Omental fat pad (tissue), 3 donors: ENCODE measurements at regions not wholly inside any gene's neighbourhood (a gene's known extent, or its start where the extent isn't known, plus 50 kb on each side); places are given as distances from the start of the nearest gene placed in this dataset.

Source experiments
- ATAC-seq: fragments of 150-250 bp; one replicate; pipeline ENCODE4 v1.9.1; 2016; ENCODE audit warnings: mild to moderate bottlenecking, moderate library complexity; ENCODE audit not compliant: low FRiP score
- DNase-seq: peaks from one replicate; pipeline ENCODE4 v3.0.0-alpha.2; 2019; ENCODE audit warnings: low spot score
- TF ChIP-seq, protein P1 (sequence below), 3 donors: fragments of 450-650 bp; IDR thresholded peaks; one replicate each; pipeline ENCODE4 v1.5.1; 2016 to 2017; ENCODE audit warnings: antibody characterized with exemption in 3 of 3, mild to moderate bottlenecking in 3 of 3, moderate library complexity in 2 of 3

DNA sequence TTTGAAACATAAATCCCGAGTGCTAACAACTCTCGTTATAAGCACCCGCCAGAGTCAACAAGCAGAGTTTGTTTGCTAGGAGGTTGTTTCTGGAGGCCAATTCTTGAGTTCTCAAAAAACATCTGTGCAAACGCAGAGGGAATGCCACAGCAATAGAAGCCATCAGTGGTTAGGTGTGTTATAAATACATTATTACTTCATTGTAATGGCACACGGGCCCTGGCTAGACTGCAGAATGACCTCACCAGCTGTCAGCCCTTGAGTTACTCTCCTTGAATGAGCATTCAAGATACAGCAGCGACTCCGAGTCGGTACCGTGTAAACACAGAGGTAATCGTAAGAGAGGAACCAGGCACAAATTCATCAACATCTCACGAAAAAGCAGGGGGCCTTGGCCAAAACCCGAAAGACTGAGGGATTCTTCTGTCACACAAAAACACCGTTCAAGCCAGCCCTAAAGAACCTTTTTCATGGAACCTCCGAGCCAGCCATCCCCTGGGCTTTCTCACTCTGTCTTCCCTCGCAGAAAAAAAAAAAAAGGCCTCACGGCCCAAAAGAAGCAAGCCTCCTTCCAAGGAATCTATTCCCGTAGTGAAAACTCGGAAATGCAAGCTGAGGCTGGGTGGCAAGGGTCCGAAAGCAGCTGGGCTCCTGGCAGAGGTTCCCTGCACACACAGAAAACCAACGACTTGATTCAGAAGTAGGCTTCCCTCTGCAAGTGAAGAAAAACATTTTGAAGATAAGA is 133.7 kb upstream of the MEIS1 start:
- ATAC-seq, result no peak

DNA sequence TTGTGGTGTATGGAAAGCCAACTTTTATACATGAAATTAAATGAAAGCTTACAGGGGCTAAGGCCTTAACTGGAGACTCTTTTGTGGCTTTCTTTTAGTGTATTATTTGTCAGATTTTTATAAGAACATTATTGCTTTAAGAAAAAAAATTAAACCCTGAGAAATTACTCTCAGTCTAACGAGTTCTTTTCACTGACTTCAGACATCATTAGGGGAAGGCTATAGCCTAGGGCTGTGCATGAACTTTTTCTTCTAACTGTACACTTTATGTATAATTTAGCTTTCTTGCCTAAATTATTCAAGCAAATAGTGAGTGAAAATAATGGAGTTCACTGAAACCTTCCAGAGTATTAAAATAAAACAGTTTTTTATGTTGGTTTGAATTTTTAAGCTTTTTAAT is 151.1 kb upstream of the MEIS1 start:
- TF ChIP-seq, protein P1, sequence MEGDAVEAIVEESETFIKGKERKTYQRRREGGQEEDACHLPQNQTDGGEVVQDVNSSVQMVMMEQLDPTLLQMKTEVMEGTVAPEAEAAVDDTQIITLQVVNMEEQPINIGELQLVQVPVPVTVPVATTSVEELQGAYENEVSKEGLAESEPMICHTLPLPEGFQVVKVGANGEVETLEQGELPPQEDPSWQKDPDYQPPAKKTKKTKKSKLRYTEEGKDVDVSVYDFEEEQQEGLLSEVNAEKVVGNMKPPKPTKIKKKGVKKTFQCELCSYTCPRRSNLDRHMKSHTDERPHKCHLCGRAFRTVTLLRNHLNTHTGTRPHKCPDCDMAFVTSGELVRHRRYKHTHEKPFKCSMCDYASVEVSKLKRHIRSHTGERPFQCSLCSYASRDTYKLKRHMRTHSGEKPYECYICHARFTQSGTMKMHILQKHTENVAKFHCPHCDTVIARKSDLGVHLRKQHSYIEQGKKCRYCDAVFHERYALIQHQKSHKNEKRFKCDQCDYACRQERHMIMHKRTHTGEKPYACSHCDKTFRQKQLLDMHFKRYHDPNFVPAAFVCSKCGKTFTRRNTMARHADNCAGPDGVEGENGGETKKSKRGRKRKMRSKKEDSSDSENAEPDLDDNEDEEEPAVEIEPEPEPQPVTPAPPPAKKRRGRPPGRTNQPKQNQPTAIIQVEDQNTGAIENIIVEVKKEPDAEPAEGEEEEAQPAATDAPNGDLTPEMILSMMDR (IDR thresholded peaks at IDR 0.05), result no peak
- no peak for DNase-seq

More for the DNA sequence above, 133.7 kb upstream of the MEIS1 start:
- no peak for DNase-seq
- TF ChIP-seq, protein P1 (IDR thresholded peaks at IDR 0.05), result no peak

DNA sequence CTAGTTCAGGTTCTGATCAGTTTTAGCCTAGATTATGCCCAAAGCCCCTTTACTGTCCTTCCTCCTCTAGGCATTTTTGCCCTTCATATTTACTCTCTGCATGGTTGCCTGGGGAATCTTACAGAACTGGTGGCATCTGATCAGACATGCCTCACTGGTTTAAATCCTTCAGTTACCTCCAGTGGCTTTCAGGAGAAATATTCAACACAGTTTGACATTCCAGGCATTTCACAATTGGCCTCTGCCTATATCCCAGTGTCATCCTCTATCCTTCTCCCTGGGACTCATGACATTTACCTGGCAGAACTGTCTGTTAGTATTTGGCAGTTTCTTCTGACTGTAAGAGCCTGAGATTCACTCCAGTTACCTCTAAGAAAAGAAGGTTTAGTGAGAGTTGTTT is 152.9 kb upstream of the MEIS1 start:
- TF ChIP-seq, protein P1 (IDR thresholded peaks at IDR 0.05), result no peak
- ATAC-seq, result no peak
- no peak for DNase-seq

More for the DNA sequence above, 151.1 kb upstream of the MEIS1 start:
- no peak for ATAC-seq

DNA sequence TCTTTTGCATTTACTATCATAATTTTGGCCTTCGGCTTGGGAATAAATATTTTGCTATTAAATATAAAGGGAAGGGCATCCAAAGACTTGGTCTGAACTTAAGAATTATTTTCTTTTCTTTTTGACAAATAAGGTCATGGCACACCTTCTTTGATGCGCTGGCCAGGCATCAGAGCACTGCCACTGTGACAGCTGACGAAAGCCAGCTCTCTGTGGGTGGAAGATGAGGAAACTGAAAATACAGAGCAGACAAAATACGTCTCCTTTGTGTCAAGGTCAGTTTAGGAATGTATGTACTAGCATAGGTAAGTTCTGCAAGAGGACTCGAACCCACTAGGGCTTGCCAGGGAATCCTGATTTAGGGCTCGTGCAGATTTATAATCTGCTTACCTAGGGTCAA is 155.9 kb upstream of the MEIS1 start:
- no peak for ATAC-seq
- TF ChIP-seq, protein P1 (IDR thresholded peaks at IDR 0.05), result no peak

DNA sequence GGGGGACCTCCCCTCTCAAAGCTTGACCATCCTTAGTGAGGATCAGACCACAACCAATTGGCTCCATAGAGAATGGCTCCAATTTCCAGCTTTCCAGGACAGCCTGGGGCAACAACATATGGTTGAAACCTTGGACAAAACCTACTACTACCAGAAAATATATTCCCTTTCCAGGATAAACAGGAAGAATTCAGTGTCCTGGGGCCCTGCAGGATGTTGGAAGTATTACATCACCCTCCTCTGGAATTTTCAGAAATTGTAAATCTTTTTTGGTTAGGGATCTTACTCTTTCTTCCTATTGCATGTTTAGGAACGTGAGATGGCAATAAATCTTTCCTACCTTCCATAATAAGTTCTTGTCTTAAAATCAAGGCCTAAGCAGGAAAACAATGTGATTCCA is 158.9 kb upstream of the MEIS1 start:
- ATAC-seq, result no peak
- no peak for DNase-seq
- TF ChIP-seq, protein P1 (IDR thresholded peaks at IDR 0.05), result no peak

More for the DNA sequence above, 155.9 kb upstream of the MEIS1 start:
- DNase-seq, result no peak

DNA sequence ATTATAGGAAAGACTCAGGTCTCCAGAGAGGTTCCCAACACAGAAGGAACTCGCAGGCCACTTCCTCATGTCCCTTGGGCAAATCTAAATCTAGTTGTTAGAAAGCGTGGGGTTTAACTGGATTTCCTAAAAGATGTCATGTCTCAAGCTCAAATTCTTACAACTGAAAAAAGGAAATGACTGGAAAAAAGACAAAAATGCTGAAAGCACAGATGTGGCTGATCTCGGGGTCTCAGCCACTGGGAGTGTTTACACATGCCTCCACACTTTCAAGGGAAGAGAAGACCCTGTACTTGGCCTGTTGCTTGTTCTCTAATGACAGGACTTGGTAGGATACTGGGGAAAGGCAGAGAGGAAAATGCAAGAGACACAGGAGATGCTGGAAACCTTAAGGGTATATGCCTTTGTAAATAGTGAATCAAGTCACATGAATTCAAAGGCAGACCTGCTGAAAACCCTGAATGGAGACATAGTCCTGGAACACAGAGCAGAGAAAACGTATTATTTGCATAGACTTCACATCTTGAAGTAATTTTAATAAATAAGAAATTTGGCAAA is 160.9 kb upstream of the MEIS1 start:
- DNase-seq, result no peak
- TF ChIP-seq, protein P1 (IDR thresholded peaks at IDR 0.05), result no peak

DNA sequence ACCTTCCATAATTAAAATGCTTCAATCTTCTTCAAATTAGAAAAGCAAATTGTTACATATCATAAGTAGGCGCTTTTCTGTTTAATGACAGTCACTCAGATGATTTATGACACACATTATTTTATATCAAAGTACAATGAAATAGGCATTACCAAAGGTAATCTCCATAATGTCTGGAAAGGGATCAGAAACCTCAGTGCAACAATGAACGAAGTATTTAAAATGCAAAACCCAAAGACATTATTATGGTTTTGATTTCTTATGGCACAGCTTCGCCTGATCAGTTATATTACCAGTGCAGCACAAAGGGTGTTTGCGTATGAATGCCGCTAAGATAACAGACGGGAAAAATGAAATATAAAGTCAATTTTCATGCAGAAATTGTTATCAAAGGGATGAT is 162.2 kb upstream of the MEIS1 start:
- TF ChIP-seq, protein P1 (IDR thresholded peaks at IDR 0.05), result no peak
- ATAC-seq, result no peak
- no peak for DNase-seq

More for the DNA sequence above, 160.9 kb upstream of the MEIS1 start:
- ATAC-seq, result no peak
